Liver (tissue), 8 donors: ENCODE measurements at regions not wholly inside any gene's neighbourhood (a gene's known extent, or its start where the extent isn't known, plus 50 kb on each side); places are given as distances from the start of the nearest gene placed in this dataset.

Source experiments
- DNase-seq: peaks from one replicate; pipeline ENCODE4 v3.0.0-alpha.2; 2017; ENCODE audit warnings: low spot score
- H3K27ac ChIP-seq, 2 donors: one replicate each; pipeline ENCODE4 v1.7.0; 2013; ENCODE audit warnings: inconsistent platforms in 2 of 2, low read length in 2 of 2, control low read depth in 1 of 2, low read depth in 1 of 2, mild to moderate bottlenecking in 1 of 2
- H3K27me3 ChIP-seq, 4 donors: one replicate each; pipeline versions ENCODE4 v1.6.1 to v1.7.0; 2013; ENCODE audit warnings: low read length in 3 of 4, inconsistent platforms in 1 of 4, mild to moderate bottlenecking in 1 of 4, moderate library complexity in 1 of 4; ENCODE audit not compliant: control insufficient read depth in 4 of 4, insufficient read depth in 4 of 4
- H3K36me3 ChIP-seq, 4 donors: one replicate each; pipeline versions ENCODE4 v1.6.1 to v1.7.0; 2013; ENCODE audit warnings: low read length in 3 of 4, mild to moderate bottlenecking in 3 of 4, low read depth in 1 of 4, moderate library complexity in 1 of 4; ENCODE audit not compliant: control insufficient read depth in 4 of 4, insufficient read depth in 3 of 4
- H3K4me1 ChIP-seq, 4 donors: one replicate each; pipeline versions ENCODE4 v1.6.1 to v1.7.0; 2013; ENCODE audit warnings: low read length in 3 of 4, mild to moderate bottlenecking in 3 of 4, moderate library complexity in 1 of 4; ENCODE audit not compliant: control insufficient read depth in 4 of 4, insufficient read depth in 4 of 4
- H3K4me3 ChIP-seq, 3 donors: one replicate each; pipeline versions ENCODE4 v1.6.1 to v1.7.0; 2013; ENCODE audit warnings: low read length in 3 of 3, control low read depth in 1 of 3, low read depth in 1 of 3, mild to moderate bottlenecking in 1 of 3
- H3K9ac ChIP-seq, 2 donors: one replicate each; pipeline ENCODE4 v1.7.0; 2013; ENCODE audit warnings: low read length in 2 of 2, mild to moderate bottlenecking in 2 of 2, moderate library complexity in 2 of 2, control low read depth in 1 of 2, low read depth in 1 of 2
- H3K9me3 ChIP-seq, 4 donors: one replicate each; pipeline versions ENCODE4 v1.6.1 to v1.7.0; 2013; ENCODE audit warnings: low read length in 3 of 4; ENCODE audit not compliant: control insufficient read depth in 4 of 4
- EGR1 ChIP-seq, 2 donors: IDR thresholded peaks; 2 replicates each; pipeline ENCODE4 v1.6.1; 2016 to 2018; ENCODE audit warnings: antibody characterized with exemption in 2 of 2, low read depth in 2 of 2
- FOXA2 ChIP-seq: IDR thresholded peaks from 2 replicates; pipeline ENCODE4 v1.6.1; 2016; ENCODE audit warnings: antibody characterized with exemption
- HNF4A ChIP-seq, 2 donors: conservative IDR thresholded peaks; 2 replicates each; pipeline ENCODE4 v1.6.1; 2016; ENCODE audit warnings: antibody characterized with exemption in 2 of 2, mild to moderate bottlenecking in 2 of 2
- HNF4G ChIP-seq: IDR thresholded peaks from 2 replicates; pipeline ENCODE4 v1.6.1; 2016; ENCODE audit warnings: antibody characterized with exemption
- JUND ChIP-seq, 2 donors: IDR thresholded peaks; 2 replicates each; pipeline ENCODE4 v1.6.1; 2016; ENCODE audit warnings: antibody characterized with exemption in 2 of 2
- NR2F2 ChIP-seq: IDR thresholded peaks from 2 replicates; pipeline ENCODE4 v1.6.1; 2016; ENCODE audit warnings: antibody characterized with exemption
- REST ChIP-seq: IDR thresholded peaks from 2 replicates; pipeline ENCODE4 v1.6.1; 2016; ENCODE audit warnings: antibody characterized with exemption, mild to moderate bottlenecking
- RXRA ChIP-seq, 2 donors: IDR thresholded peaks; 2 replicates each; pipeline ENCODE4 v1.6.1; 2017 to 2018; ENCODE audit warnings: antibody characterized with exemption in 2 of 2, mild to moderate bottlenecking in 1 of 2
- SP1 ChIP-seq: IDR thresholded peaks from 2 replicates; pipeline ENCODE4 v1.6.1; 2018; ENCODE audit warnings: antibody characterized with exemption, mild to moderate bottlenecking
- TAF1 ChIP-seq: conservative IDR thresholded peaks from 2 replicates; pipeline ENCODE4 v1.6.1; 2016; ENCODE audit warnings: antibody characterized with exemption, mild to moderate bottlenecking
- YY1 ChIP-seq: IDR thresholded peaks from 2 replicates; pipeline ENCODE4 v1.6.1; 2016; ENCODE audit warnings: antibody characterized with exemption, mild to moderate bottlenecking
- WGBS: extraction: QIAGEN DNeasy Blood & Tissue Kit; methylation state at CpG from one replicate; pipeline ENCODE4 v1.1.7; 2013; 5-methylcytosine and 5-hydroxymethylcytosine counted together
- TF ChIP-seq, protein P1 (sequence below): IDR thresholded peaks from 2 replicates; pipeline ENCODE4 v1.6.1; 2016; ENCODE audit warnings: antibody characterized with exemption
- TF ChIP-seq, protein P2 (sequence below): IDR thresholded peaks from 2 replicates; pipeline ENCODE4 v1.6.1; 2016; ENCODE audit warnings: antibody characterized with exemption
- TF ChIP-seq, protein P3 (sequence below): fragments of 150-350 bp; IDR thresholded peaks from 2 replicates; pipeline ENCODE4 v1.5.1; 2017; ENCODE audit warnings: improper control_type of control experiment, low read depth, low read length; ENCODE audit not compliant: missing input control
- TF ChIP-seq, protein P4 (sequence below): IDR thresholded peaks from 2 replicates; pipeline ENCODE4 v1.6.1; 2016; ENCODE audit warnings: antibody characterized with exemption
- donor health status: healthy.
- donor health status: healthy.
- donor health status: healthy.
- donor health status: healthy.
- donor health status: healthy.

DNA sequence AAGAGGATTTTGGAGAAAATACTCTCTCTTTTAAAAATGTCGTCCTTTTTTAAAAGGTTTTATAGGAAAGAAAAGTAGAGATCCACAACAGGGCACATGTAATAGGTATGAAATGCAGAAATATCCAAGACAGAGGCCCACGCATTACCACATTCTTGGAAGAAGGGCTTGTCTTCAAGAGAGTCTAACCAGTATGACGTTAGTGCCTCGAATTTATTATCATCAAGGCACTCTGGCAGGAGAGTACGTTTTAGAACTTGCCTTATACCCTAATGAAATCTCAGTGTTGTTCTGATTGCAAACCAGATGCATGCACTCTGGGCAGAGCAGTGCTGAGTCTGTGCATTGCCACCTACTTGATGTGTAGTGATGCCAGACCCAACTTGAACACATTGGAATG is 342.6 kb upstream of the NFE2L3 start:
- H3K27me3 ChIP-seq, result peaks cover 0 to 9% (median 2%) of the 10 kb centered on the region in 4 donors
- H3K27ac ChIP-seq, result no peak overlapping the region
- 79% methylated on average over 5 of the region's 5 CpGs for whole genome bisulfite sequencing
- H3K4me3 ChIP-seq, result no peak overlapping the region
- no peak overlapping the region for H3K9ac ChIP-seq
- TF ChIP-seq, protein P1, sequence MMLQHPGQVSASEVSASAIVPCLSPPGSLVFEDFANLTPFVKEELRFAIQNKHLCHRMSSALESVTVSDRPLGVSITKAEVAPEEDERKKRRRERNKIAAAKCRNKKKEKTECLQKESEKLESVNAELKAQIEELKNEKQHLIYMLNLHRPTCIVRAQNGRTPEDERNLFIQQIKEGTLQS, result no peak
- TF ChIP-seq REST (no peak), JUND (IDR thresholded peaks at IDR 0.05) (no peak), FOXA2 (no peak), NR2F2 (no peak), YY1 (no peak), SP1 (no peak)
- TF ChIP-seq, protein P2, sequence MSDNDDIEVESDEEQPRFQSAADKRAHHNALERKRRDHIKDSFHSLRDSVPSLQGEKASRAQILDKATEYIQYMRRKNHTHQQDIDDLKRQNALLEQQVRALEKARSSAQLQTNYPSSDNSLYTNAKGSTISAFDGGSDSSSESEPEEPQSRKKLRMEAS, result no peak
- TF ChIP-seq, protein P3, sequence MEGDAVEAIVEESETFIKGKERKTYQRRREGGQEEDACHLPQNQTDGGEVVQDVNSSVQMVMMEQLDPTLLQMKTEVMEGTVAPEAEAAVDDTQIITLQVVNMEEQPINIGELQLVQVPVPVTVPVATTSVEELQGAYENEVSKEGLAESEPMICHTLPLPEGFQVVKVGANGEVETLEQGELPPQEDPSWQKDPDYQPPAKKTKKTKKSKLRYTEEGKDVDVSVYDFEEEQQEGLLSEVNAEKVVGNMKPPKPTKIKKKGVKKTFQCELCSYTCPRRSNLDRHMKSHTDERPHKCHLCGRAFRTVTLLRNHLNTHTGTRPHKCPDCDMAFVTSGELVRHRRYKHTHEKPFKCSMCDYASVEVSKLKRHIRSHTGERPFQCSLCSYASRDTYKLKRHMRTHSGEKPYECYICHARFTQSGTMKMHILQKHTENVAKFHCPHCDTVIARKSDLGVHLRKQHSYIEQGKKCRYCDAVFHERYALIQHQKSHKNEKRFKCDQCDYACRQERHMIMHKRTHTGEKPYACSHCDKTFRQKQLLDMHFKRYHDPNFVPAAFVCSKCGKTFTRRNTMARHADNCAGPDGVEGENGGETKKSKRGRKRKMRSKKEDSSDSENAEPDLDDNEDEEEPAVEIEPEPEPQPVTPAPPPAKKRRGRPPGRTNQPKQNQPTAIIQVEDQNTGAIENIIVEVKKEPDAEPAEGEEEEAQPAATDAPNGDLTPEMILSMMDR, result no peak
- TF ChIP-seq, protein P4, sequence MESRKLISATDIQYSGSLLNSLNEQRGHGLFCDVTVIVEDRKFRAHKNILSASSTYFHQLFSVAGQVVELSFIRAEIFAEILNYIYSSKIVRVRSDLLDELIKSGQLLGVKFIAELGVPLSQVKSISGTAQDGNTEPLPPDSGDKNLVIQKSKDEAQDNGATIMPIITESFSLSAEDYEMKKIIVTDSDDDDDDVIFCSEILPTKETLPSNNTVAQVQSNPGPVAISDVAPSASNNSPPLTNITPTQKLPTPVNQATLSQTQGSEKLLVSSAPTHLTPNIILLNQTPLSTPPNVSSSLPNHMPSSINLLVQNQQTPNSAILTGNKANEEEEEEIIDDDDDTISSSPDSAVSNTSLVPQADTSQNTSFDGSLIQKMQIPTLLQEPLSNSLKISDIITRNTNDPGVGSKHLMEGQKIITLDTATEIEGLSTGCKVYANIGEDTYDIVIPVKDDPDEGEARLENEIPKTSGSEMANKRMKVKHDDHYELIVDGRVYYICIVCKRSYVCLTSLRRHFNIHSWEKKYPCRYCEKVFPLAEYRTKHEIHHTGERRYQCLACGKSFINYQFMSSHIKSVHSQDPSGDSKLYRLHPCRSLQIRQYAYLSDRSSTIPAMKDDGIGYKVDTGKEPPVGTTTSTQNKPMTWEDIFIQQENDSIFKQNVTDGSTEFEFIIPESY, result no peak
- H3K36me3 ChIP-seq, result no peaks in the 10 kb centered on the region
- no peaks in the 10 kb centered on the region for H3K9me3 ChIP-seq
- no peak for DNase-seq
- H3K4me1 ChIP-seq, result no peaks in the 10 kb centered on the region

DNA sequence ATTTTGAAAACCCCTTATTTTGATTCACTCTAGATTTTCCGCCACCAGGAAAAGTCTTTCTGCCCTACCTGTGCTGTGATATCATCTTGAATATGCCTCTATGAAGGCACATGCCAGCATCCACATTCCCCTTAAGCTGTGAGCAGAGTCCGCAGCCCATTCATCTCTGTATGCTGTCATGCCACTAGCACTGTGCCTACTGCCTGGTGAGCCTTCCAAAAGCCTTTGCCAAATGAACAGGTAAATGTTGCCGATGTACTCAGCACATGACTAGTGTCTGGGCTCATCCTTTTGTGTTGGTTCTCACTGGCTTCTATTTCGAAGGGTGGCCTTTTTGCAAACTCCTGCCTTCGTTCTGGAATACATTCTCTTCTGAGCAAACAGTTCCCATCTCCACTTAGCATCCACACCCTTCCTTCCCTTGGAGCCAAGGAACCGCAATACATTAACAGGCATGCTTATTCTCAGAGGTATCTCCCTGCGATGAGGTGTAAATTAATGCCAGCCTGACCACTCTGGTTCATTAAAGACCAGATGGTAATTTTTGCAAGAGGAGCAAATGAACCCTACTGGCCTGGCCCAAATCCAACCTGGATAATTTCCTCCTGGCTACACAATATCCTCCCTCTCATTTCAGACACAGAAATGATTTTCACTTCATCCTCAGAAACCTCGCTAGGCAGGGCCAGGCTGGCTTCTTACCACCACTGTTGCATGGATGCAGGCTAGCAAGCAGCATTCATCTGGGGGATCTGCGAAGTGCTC is 339.7 kb upstream of the NFE2L3 start:
- H3K27ac ChIP-seq, result no peak overlapping the region
- H3K9ac ChIP-seq, result no peak overlapping the region
- 89% methylated on average over 9 of the region's 9 CpGs for WGBS
- TF ChIP-seq, protein P1, result no peak
- TF ChIP-seq RXRA (IDR thresholded peaks at IDR 0.05) (no peak), FOXA2 (no peak), HNF4A (conservative IDR thresholded peaks at IDR 0.05) (no peak), EGR1 (IDR thresholded peaks at IDR 0.05; ENCODE audit: low read depth in 2 of 2) (no peak), TAF1 (no peak), HNF4G (no peak), YY1 (no peak), JUND (IDR thresholded peaks at IDR 0.05) (no peak)
- TF ChIP-seq, protein P2, result no peak
- TF ChIP-seq, protein P4, result no peak
- TF ChIP-seq, protein P3, result no peak
- H3K9me3 ChIP-seq, result peaks cover 0 to 5% (median 2%) of the 10 kb centered on the region in 4 donors
- no peaks in the 10 kb centered on the region for H3K4me1 ChIP-seq
- no peaks in the 10 kb centered on the region for H3K36me3 ChIP-seq
- no peak for DNase-seq
- H3K27me3 ChIP-seq, result peaks cover 0 to 5% (median 2%) of the 10 kb centered on the region in 4 donors
- no peak overlapping the region for H3K4me3 ChIP-seq
